ENCODE measurements at regions not wholly inside any gene's neighbourhood (a gene's known extent, or its start where the extent isn't known, plus 50 kb on each side); places are given as distances from the start of the nearest gene placed in this dataset.
"Not testable (repeated sequence)": the region's sequence is repeated elsewhere in the genome, so short reads cannot be mapped to it uniquely, and the experiment has no call there.

- not testable (repeated sequence) for TF ChIP-seq CTCF (IDR thresholded peaks at IDR 0.05; ENCODE audit: low read depth, low read length); POLR2A (IDR thresholded peaks at IDR 0.05; ENCODE audit: extremely low read depth, insufficient read length); MYC (IDR thresholded peaks at IDR 0.05; ENCODE audit: low read depth, low read length); MAX (IDR thresholded peaks at IDR 0.05; ENCODE audit: low read depth, low read length)
Measured at GRCh38 chr6:60799146-60799545, 1486.9 kb downstream of the KHDRBS2 start.

Measured in NB4 (cell line).